Type B pancreatic cell (in vitro differentiated cells): ENCODE measurements at regions not wholly inside any gene's neighbourhood (a gene's known extent, or its start where the extent isn't known, plus 50 kb on each side); places are given as distances from the start of the nearest gene placed in this dataset.

ENCODE experiments used
- DNase-seq: peaks from one replicate; pipeline ENCODE4 v3.0.0; 2021; ENCODE audit warnings: mixed read lengths; ENCODE audit not compliant: unreplicated experiment; ENCODE audit errors: extremely low spot score
- H3K27ac Mint-ChIP-seq: 2 replicates; pipeline ENCODE4 v1.8.0; 2021; ENCODE audit warnings: mild to moderate bottlenecking, mixed read lengths
- H3K27me3 Mint-ChIP-seq: 2 replicates; pipeline ENCODE4 v1.8.0; 2021; ENCODE audit warnings: mixed read lengths
- H3K36me3 Mint-ChIP-seq: 2 replicates; pipeline ENCODE4 v1.8.0; 2021; ENCODE audit warnings: mixed read lengths
- H3K4me1 Mint-ChIP-seq: one replicate; pipeline ENCODE4 v1.8.0; 2021; ENCODE audit warnings: mixed read lengths; ENCODE audit not compliant: unreplicated experiment
- H3K4me3 Mint-ChIP-seq: 2 replicates; pipeline ENCODE4 v1.8.0; 2021; ENCODE audit warnings: mild to moderate bottlenecking, mixed read lengths
- H3K9me3 Mint-ChIP-seq: 2 replicates; pipeline ENCODE4 v1.8.0; 2021; ENCODE audit warnings: mixed read lengths
- CTCF ChIP-seq: fragments of 200-600 bp; sonication (generic); conservative IDR thresholded peaks from 2 replicates; pipeline ENCODE4 v1.5.0; 2021; ENCODE audit warnings: antibody characterized with exemption, mild to moderate bottlenecking

DNA sequence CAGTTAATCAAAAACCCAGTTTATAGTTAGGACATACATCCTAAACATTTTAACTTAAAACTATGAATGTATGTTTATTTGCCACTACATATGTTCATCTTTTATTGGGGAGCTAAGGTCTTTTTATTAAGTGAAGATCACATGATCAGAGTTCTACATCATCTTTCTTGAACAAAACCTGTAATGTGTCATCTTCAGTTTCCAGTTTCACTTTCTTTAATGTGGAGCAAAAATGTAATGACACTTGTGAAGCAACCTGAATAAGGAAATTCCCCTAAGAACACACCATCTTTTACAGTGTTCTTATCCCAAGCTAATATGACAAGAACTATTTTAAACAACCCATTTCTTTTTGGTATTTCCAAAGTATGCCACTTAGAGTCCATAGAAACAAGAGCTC, 166.7 kb upstream of the BET1 start:
- Mint-ChIP-seq H3K4me3 (no peak overlapping the region), H3K27ac (no peak overlapping the region), H3K27me3 (peaks cover 3% of the 10 kb centered on the region), H3K4me1 (peaks cover 25% of the 10 kb centered on the region), H3K36me3 (no peaks in the 10 kb centered on the region), H3K9me3 (peaks cover 5% of the 10 kb centered on the region)
- no peak for TF ChIP-seq CTCF
- no peak for DNase-seq

GRCh38 chr7:94173436-94173835, 169.3 kb upstream of the BET1 start:
- H3K4me1 Mint-ChIP-seq: peaks cover 25% of the 10 kb centered on the region
- H3K27me3 Mint-ChIP-seq: peaks cover 3% of the 10 kb centered on the region
- H3K9me3 Mint-ChIP-seq: no peaks in the 10 kb centered on the region
- no peak overlapping the region for H3K27ac Mint-ChIP-seq
- no peak for DNase-seq
- no peaks in the 10 kb centered on the region for H3K36me3 Mint-ChIP-seq
- no peak overlapping the region for H3K4me3 Mint-ChIP-seq
- TF ChIP-seq CTCF: no peak

- Mint-ChIP-seq H3K27ac (no peak overlapping the region), H3K4me3 (no peak overlapping the region), H3K36me3 (no peaks in the 10 kb centered on the region), H3K27me3 (peaks cover 3% of the 10 kb centered on the region), H3K9me3 (no peaks in the 10 kb centered on the region), H3K4me1 (peaks cover 25% of the 10 kb centered on the region)
- DNase-seq: no peak
- TF ChIP-seq CTCF: no peak
Observed at GRCh38 chr7:94174375-94174774, 170.2 kb upstream of the BET1 start.

GRCh38 chr7:94174956-94175355, 170.8 kb upstream of the BET1 start:
- Mint-ChIP-seq H3K36me3 (no peaks in the 10 kb centered on the region), H3K4me3 (no peak overlapping the region), H3K27me3 (peaks cover 3% of the 10 kb centered on the region), H3K27ac (no peak overlapping the region), H3K4me1 (peaks cover 24% of the 10 kb centered on the region), H3K9me3 (no peaks in the 10 kb centered on the region)
- DNase-seq: no peak
- no peak for TF ChIP-seq CTCF

DNA sequence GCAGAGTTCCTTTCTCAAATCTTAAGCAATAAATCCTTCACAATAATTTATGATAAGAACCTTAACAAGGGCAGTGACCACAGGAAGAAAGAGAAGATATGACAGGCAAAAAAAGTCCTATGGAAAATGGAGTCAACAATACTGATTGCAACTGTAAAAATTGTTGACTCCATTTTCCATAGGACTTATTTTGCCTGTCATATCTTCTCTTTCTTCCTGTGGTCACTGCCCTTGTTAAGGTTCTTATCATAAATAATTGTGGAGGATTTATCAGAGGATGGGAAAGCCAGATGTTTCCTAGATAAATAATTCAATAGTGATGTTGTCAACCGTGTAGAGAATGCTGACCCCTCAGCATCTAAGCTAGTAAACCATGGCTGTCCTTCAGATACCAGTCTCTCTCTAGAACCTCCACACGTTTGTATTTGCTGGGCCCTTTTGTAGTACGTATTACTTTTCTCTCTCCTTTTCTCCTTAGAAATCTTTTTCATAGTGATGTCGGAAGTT, 172.6 kb upstream of the BET1 start:
- Mint-ChIP-seq H3K27ac (no peak overlapping the region), H3K36me3 (no peaks in the 10 kb centered on the region), H3K9me3 (no peaks in the 10 kb centered on the region), H3K4me1 (peaks cover 17% of the 10 kb centered on the region), H3K27me3 (peaks cover 3% of the 10 kb centered on the region), H3K4me3 (no peak overlapping the region)
- no peak for DNase-seq
- TF ChIP-seq CTCF: no peak

GRCh38 chr7:94177441-94177840, 173.3 kb upstream of the BET1 start:
- no peak overlapping the region for H3K27ac Mint-ChIP-seq
- H3K27me3 Mint-ChIP-seq: peaks cover 3% of the 10 kb centered on the region
- no peak for DNase-seq
- H3K9me3 Mint-ChIP-seq: no peaks in the 10 kb centered on the region
- no peak for TF ChIP-seq CTCF
- no peak overlapping the region for H3K4me3 Mint-ChIP-seq
- H3K36me3 Mint-ChIP-seq: no peaks in the 10 kb centered on the region
- H3K4me1 Mint-ChIP-seq: peaks cover 17% of the 10 kb centered on the region
